GM23248 (cell line): ENCODE measurements at regions not wholly inside any gene's neighbourhood (a gene's known extent, or its start where the extent isn't known, plus 50 kb on each side); places are given as distances from the start of the nearest gene placed in this dataset.

Experiments
- EZH2 ChIP-seq: fragments of 200-600 bp; sonication (generic); IDR thresholded peaks from 2 replicates; pipeline ENCODE4 v1.6.1; 2018; ENCODE audit warnings: antibody characterized with exemption, mild to moderate bottlenecking; ENCODE audit not compliant: insufficient read depth, poor library complexity, severe bottlenecking
- EZH2phosphoT487 ChIP-seq: fragments of 200-600 bp; sonication (generic); IDR thresholded peaks from 2 replicates; pipeline ENCODE4 v1.6.1; 2018; ENCODE audit warnings: antibody characterized with exemption, moderate library complexity, mild to moderate bottlenecking, low read depth; ENCODE audit not compliant: insufficient read depth

- no peak for TF ChIP-seq EZH2
- no peak for TF ChIP-seq EZH2phosphoT487
Observed at GRCh38 chr12:13586361-13586760, 389.8 kb downstream of the EMP1 start.
